HG03354 (cell line): ENCODE measurements at regions not wholly inside any gene's neighbourhood (a gene's known extent, or its start where the extent isn't known, plus 50 kb on each side); places are given as distances from the start of the nearest gene placed in this dataset.

Experiments used
- ATAC-seq: cut with Tn5 transposase; IDR thresholded peaks from one replicate; pipeline ENCODE4 v1.9.1; 2021; ENCODE audit warnings: mild to moderate bottlenecking; ENCODE audit not compliant: unreplicated experiment, poor library complexity, severe bottlenecking

- no peak for ATAC-seq
Observed at GRCh38 chr1:239764546-239764945, 327.1 kb upstream of the FMN2 start.

GRCh38 chr1:239765163-239765562, 326.5 kb upstream of the FMN2 start:
- no peak for ATAC-seq

DNA sequence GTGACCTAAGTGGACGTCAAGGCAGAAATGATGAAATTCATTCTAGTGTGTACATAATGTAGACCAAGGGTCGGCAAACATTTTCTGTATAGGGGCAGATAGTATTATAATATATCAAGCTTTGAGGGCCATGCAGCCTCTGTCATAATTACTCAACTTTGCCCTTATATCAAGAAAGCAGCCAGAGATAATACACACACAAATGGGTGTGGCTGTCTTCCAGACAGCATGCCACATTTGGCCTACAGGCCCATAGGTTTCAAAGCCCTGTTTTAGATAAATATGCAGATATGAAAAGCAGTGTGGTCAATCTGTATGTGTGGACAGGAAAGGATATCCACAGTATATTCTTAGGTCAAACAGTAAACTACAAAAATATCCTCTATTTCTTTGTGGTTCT, 320.1 kb upstream of the FMN2 start:
- ATAC-seq: no peak

DNA sequence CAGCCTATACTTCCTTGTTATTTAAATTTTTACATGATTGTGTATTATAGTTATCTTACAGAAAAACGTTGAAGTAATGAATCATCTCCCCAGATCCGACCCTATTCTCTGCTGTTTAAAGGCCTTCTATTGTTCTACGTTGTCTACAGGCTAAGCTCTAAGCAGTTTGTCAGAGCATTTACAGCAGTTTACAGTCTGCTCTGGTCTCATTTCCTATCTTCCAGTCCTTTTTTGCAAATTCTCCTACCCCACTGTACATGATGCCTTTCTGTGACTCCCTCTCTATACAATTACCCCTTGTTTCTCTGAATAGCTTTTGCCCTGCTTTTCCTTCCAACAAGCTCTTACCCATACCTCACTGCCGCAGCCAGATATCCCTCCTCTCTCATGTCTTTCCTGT, 319.2 kb upstream of the FMN2 start:
- no peak for ATAC-seq

GRCh38 chr1:239775466-239775865, 316.2 kb upstream of the FMN2 start:
- ATAC-seq: no peak

DNA sequence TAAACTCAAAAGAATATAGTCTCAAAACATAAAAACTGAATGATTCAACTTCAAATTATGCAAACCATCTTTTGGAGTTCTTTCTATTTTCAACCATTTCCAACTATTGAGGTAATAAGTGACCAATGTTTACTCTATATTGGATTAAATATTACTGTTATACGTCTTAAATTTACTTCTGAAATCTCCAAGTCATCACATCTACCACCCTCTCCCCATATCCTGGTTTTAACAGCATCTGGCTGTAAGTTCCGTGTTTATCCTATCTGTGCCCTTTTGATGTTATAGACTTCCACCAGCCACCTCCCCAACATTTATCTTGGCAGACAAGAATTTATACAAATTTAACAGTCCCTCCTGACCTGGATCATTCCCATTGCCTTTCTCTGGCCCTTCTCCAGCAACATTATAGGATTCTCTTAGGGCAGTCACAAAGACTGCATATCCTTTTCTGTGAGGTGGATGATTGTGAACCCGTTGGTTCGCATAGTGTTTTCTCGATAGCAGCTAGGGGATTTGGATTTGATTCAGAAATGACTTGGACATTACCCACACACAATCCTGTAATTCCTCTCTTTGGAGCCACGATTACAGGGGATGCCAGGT, 313.4 kb upstream of the FMN2 start:
- ATAC-seq: no peak

DNA sequence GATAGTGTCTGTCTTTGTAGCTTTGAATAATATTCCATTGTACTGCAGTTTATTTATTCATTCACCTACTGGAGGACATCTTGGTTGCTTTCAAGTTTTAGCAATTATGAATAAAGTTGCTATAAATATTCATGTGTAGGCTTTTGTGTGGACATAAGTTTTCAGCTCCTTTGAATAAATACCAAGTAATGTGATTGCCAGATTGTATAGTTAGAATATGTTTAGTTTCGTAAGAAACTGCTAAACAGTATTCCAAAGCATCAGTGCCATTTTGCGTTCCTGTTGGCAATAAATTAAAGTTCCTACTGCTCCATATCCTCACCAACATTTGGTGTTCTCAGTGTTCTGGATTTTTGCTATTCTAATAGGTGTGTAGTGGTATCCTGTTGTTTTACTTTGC, 311.7 kb upstream of the FMN2 start:
- no peak for ATAC-seq

GRCh38 chr1:239784896-239785295, 306.8 kb upstream of the FMN2 start:
- no peak for ATAC-seq

DNA sequence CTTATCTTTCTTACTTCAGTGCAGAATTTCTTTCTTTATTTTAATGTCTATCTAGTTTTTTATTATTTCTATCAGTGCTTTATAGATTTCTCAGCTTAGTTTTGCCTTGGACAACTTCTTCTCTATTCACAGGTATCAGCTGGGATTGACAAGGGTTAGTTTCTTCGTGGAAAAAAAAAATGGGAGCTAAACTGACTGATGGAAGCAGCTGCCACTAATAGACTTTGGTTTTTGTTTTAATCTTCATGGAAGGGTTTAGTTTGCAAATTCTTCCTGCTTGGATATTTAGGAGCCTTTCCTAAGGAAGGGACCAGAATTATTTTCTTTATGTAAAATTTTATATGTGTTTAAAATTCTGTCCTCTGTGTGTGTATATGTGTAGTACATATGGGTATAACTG, 306.1 kb upstream of the FMN2 start:
- no peak for ATAC-seq

DNA sequence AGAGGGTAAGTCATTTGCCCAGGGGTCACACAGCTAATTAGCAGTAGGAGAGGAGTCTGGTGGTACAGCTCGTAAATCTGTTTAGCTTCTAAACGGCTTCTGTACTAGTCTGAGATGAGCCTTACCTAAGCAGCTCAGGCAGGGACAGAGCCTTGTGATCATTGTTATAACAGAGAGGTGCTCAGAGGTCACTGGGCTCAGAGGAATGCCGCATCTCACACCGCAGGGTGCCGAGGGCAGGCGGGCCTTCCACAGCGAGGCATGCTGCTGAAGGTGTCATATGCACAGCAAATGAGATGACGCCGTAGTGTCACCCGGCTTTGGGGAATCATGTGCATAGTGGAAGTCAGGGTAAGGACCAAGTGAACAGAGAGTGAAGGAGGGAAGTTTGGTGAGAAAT, 305.2 kb upstream of the FMN2 start:
- ATAC-seq: no peak

DNA sequence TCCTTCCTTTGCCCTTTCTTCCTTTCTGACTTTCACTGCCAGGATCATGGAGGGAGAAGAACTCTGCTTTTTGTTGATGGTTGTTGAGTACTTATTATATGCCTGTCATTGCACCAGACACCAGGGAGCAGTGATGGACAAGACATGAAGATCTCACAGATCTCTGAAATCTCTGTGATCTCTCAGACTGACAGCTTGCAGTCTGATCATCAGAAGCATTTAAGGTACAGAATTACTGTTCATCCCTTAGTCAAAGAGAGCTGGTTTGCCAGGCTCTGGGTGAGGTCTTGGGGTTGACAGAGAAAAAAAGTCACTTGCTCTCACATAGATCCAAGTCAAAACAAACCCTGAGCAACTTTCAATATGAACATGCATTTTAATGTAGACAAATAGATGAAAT, 299.5 kb upstream of the FMN2 start:
- no peak for ATAC-seq

DNA sequence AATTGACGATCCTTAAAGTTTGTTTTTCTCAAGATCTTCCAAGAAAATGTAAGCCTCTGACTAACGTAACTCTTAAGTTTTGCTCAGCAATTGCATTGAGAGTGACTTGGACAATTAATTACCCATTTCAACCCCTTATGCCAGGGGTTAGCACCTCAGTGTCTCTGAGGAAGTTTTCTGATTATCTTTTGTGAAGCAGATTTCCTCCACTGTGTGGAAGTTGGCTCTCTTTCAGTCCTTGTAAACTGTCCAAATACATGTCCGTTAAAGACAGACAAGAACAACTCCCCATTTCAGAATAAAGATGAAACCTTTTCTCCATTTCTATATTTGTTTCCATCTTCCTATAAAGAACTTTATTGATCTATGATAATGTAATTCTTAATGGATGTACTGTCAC, 296.4 kb upstream of the FMN2 start:
- ATAC-seq: no peak

GRCh38 chr1:239799617-239800016, 292.1 kb upstream of the FMN2 start:
- no peak for ATAC-seq

DNA sequence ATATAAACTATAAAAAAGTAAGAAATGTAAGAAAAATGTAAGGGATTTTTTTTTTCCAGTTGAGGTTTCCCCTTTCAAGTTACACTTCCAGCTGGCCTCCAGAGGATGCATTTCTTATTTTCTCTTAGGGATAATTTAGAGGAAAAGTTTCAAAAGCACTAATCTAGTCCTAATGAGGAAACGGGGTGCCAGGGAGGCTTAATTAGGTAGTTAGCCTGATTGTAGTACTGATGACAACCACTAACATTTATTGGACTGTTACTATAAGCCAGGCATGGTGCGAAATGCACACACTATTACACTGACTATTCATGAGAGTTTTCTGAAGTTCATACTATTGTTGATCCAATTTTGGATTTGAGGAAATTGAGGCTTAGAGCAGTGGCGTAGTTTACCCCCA, 290.8 kb upstream of the FMN2 start:
- ATAC-seq: no peak

GRCh38 chr1:239802275-239802674, 289.4 kb upstream of the FMN2 start:
- no peak for ATAC-seq

DNA sequence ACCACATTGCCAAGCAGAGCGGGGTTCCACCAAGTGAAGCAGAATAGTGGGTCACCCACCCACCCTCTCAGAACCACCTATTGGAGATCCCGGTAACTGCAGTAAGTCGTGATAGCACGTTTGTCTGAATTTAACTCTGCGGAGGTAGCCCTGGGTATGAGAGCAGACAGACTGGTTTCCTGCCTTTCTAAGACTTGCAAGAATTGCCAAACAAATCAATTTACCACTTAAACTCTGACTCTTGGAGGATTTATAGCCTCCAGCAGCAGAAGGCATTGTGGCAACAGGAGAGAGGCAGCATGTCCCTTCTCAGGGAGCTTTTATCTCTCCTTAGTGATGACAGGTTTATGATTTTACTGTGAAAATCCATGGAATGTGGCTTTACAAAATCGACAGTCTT, 287.9 kb upstream of the FMN2 start:
- ATAC-seq: no peak

DNA sequence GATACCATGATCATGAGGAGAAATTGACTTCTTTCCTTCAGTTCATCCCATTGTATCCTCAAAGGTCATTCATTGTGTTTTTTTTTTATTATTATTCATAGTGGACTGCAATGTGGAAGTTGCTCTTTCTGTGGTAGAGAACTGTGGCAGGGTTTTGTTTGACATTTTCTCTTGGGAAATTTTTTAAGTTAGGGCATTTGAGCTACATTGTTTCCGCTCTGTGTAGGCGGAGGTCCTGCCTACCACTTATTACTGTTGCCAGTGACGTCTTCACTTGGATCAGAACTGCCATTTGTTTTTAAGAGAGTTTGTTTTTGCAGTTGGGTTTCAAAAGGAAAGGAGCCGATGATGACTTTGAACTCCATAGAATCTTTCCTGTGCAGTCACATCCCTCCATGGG, 287.4 kb upstream of the FMN2 start:
- no peak for ATAC-seq

GRCh38 chr1:239805042-239805441, 286.6 kb upstream of the FMN2 start:
- no peak for ATAC-seq

DNA sequence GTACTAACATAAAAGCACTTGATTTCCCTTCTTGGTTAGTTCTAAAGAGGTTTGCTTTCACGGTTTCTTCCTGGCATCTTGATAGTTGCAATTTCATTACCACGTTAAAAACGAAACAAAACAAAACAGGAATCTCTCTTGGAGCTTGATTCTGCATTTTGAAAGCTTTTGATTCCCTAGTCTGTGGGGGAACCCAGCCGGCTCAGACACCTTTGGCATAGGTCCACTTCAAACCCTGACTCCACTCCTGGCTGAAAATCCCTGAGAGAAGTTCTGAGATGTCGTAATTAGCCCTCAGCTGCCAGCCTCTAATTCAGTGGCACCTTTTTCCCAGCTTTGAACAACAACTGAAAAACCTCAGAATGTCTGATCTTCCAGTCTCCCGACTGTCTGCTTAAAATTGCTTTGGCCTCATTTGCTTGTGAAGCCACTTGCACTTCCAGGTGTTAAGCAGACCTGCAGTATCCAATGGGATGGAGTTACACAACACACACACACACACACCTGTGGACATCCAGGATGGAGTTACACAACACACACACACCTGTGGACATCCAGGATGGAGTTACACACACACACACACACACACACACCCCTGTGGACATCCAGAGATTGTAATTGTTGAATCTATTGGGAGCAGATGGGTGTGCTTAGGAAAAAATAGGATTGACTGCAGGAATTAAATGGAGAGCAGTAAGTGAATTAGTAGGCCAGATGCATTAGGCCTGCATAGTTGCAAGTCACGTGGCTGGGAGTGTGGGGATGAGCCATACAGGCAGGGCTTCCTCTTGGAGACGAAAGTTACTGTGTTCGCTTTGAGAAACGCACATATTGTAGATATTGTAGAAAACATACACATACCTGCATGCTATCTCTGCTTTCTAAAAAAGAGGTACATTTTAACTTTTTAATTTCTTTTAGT, 285.6 kb upstream of the FMN2 start:
- no peak for ATAC-seq

GRCh38 chr1:239806897-239807296, 284.8 kb upstream of the FMN2 start:
- ATAC-seq: no peak

GRCh38 chr1:239807361-239807760, 284.3 kb upstream of the FMN2 start:
- ATAC-seq: no peak
